NT2/D1 (cell line): ENCODE measurements at regions not wholly inside any gene's neighbourhood (a gene's known extent, or its start where the extent isn't known, plus 50 kb on each side); places are given as distances from the start of the nearest gene placed in this dataset.

ENCODE experiments used
- DNase-seq: peaks from one replicate; pipeline ENCODE4 v3.0.0-alpha.2; 2011; ENCODE audit warnings: low read depth, low spot score
- H3K27me3 ChIP-seq: 2 replicates; pipeline ENCODE4 v1.6.0; 2011; ENCODE audit warnings: mild to moderate bottlenecking; ENCODE audit not compliant: insufficient read length, insufficient read depth
- H3K36me3 ChIP-seq: 2 replicates; pipeline ENCODE4 v1.6.1; 2011; ENCODE audit warnings: mild to moderate bottlenecking, low read length, mixed read lengths; ENCODE audit not compliant: insufficient read depth, insufficient read length
- H3K4me1 ChIP-seq: 2 replicates; pipeline ENCODE4 v1.5.1; 2011; ENCODE audit not compliant: insufficient read depth, insufficient read length
- H3K4me3 ChIP-seq: 2 replicates; pipeline ENCODE4 v1.5.1; 2011; ENCODE audit warnings: low read depth; ENCODE audit not compliant: insufficient read length
- H3K9ac ChIP-seq: 2 replicates; pipeline ENCODE4 v1.6.0; 2011; ENCODE audit warnings: low read depth; ENCODE audit not compliant: insufficient read length
- H3K9me3 ChIP-seq: 2 replicates; pipeline ENCODE4 v1.5.1; 2011; ENCODE audit warnings: mild to moderate bottlenecking, low read length; ENCODE audit not compliant: insufficient read depth
- SUZ12 ChIP-seq: IDR thresholded peaks from 2 replicates; pipeline ENCODE4 v1.6.1; 2011; ENCODE audit not compliant: insufficient read length, insufficient read depth; ENCODE audit errors: extremely low read depth
- YY1 ChIP-seq: IDR thresholded peaks from 2 replicates; pipeline ENCODE4 v1.6.1; 2011; ENCODE audit not compliant: insufficient read length, insufficient read depth
- ZNF274 ChIP-seq: IDR thresholded peaks from 2 replicates; pipeline ENCODE4 v1.6.1; 2011; ENCODE audit warnings: mild to moderate bottlenecking, low read depth, low read length

DNA sequence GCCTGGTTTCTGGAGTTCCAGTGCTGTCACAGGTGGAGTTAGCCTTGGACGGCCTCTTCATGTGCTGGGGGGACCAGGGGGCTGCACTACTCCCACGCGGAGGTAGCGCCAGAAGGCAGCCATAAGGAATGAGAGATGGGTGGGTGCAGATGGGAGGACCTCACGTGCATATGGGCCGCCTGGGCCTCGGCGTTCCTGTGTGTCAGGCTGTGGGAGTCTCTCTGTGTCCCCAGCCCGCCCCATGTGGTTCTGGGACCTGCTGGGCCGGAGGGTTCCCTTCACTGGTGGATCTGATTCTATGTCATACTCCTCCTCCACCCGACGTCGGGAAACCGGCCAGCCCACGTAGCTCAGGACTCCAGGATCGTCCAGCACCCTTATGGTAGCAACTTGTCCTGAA is 149.0 kb upstream of the SOX1 start:
- peaks cover 4% of the 10 kb centered on the region for H3K4me1 ChIP-seq
- TF ChIP-seq ZNF274: no peak
- TF ChIP-seq YY1: no peak
- TF ChIP-seq SUZ12: no peak
- no peaks in the 10 kb centered on the region for H3K27me3 ChIP-seq
- no peaks in the 10 kb centered on the region for H3K9me3 ChIP-seq
- DNase-seq: no peak
- no peaks in the 10 kb centered on the region for H3K36me3 ChIP-seq
- H3K4me3 ChIP-seq: no peak overlapping the region
- H3K9ac ChIP-seq: no peak overlapping the region

DNA sequence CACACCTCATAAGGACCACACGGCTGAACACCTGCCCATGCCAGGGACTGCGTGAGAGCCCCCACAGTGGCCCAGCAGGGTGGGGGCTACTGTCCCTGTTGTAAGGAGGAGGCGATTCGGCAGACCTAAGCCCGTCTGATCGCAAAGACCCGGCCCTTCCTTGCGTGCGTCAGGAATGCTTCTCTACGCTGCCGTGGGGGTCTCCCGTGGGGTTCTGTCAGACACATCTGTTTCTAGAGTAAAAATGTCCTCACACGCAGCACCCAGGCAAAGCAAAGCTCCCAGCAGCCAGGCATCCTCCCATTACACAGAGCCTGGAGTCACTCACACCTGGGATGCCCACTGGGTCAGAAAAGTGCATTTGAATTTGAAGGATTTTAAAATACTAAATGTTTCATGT is 147.7 kb upstream of the SOX1 start:
- no peaks in the 10 kb centered on the region for H3K9me3 ChIP-seq
- no peak overlapping the region for H3K4me3 ChIP-seq
- no peak overlapping the region for H3K9ac ChIP-seq
- H3K36me3 ChIP-seq: no peaks in the 10 kb centered on the region
- H3K4me1 ChIP-seq: no peaks in the 10 kb centered on the region
- H3K27me3 ChIP-seq: no peaks in the 10 kb centered on the region
- TF ChIP-seq SUZ12 (no peak), ZNF274 (no peak), YY1 (no peak)
- no peak for DNase-seq

DNA sequence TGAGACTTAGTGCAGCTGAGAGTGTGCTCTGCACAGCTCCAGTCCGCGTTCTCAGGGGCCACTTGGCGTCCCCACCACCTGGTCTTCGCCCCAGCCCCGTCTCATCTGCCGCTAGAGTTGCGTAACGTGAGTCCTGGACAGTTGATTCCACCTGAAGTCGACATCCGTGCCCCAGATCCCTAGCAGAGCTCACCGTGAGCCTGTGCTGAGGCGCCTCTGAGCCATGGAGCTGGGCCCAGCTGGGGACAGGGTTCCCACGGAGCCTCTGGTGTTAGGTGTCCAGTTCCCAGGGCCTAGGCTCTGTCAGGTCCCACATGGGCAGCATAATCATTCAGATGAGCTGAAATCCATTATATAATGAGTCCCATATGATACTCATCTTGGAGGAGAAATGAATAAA is 147.1 kb upstream of the SOX1 start:
- no peaks in the 10 kb centered on the region for H3K27me3 ChIP-seq
- no peak for DNase-seq
- no peak for TF ChIP-seq SUZ12
- TF ChIP-seq YY1: no peak
- TF ChIP-seq ZNF274: no peak
- no peak overlapping the region for H3K4me3 ChIP-seq
- no peaks in the 10 kb centered on the region for H3K36me3 ChIP-seq
- H3K9ac ChIP-seq: no peak overlapping the region
- H3K4me1 ChIP-seq: no peaks in the 10 kb centered on the region
- H3K9me3 ChIP-seq: no peaks in the 10 kb centered on the region

DNA sequence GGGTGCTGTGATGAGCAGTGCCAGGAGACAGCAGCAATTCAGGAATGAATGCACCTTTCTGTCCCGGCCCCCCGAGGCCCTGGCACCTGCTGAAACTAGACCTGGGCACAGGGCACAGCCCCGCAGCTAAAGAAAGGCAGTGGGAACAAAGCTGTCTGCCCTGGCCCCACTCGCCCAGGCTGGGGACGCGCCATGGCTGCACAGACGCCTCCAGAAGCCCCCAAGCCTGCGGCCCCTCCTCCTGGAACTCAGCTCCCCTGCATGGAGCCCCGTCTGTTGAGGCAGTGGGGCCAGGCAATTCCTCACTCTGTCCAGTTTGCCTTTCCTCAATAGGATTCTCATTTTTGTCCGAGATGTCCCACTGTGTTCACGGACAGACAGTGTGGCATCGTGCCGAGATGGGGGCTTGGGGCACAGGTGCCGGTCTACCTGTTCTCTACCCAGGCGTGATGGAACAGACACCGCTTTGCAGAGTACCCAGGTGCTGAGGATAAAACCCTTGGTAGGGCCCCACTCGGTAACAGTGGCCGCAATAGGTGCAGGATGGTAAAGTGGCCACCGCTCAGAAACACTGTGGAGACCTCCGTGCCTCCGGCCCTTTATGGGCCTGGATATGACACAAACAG is 146.5 kb upstream of the SOX1 start:
- Histone ChIP-seq H3K4me3 (no peak overlapping the region), H3K4me1 (no peaks in the 10 kb centered on the region), H3K9me3 (no peaks in the 10 kb centered on the region), H3K9ac (no peak overlapping the region), H3K36me3 (no peaks in the 10 kb centered on the region), H3K27me3 (no peaks in the 10 kb centered on the region)
- TF ChIP-seq ZNF274 (no peak), YY1 (no peak), SUZ12 (no peak)
- DNase-seq: no peak

DNA sequence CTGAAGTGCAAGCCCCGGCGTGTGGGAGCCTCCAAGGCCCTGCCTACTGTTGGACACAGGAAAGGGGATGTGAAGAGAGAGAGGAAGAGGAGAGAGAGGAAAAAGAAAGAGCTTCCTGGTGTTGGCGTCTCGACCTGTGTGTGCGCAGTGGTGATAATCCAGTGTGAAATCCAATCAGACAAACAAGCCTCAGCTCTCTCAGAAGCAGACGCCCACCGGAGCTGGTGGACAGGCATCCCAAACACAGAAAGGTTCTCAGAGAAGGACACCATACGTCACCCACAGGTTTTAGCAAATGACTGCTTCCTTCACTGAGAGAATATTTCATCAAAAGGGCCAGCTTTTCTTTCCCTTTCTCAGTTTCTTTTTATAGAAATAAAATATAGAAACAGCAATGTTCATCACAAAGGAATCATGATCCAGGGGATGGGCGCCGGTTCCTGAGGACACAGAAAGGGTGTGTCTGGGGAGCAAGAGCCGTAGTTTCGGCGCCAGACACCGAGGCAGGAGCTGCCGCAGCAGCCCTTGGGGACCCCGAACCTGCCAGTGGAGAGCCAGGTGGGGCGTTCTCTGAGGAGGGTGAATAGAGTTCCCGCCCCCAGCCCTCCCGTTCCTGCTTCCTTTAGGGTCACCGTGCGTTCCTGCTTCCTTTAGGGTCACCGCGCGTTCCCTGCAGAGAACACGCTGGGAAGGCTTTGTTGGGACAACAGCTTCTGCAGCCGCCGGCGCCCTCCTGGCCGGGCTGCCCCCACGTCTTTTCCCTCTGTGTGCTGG is 145.8 kb upstream of the SOX1 start:
- no peak for DNase-seq
- no peaks in the 10 kb centered on the region for H3K27me3 ChIP-seq

DNA sequence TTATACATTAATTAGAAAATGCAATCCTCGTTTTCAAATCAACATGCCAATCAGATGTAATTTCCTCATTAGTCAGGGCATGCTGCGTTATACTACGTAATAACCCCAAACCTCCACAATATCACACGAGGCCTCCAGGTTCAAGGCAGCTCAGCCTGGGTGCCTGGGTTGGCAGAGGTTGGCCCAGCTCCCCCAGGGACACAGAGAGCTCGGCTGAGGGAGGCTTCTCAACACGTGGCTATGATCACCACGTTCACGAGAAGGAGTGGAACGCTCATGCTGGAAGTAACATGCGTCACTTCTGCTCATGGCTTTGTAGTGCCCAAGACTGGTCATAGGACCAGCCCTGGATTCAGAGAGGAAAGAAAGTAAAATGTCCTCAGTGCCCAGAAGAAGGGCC is 144.9 kb upstream of the SOX1 start:
- DNase-seq: no peak
- TF ChIP-seq YY1 (no peak), SUZ12 (no peak), ZNF274 (no peak)
- Histone ChIP-seq H3K36me3 (no peaks in the 10 kb centered on the region), H3K4me1 (no peaks in the 10 kb centered on the region), H3K4me3 (no peak overlapping the region), H3K27me3 (peaks cover 3% of the 10 kb centered on the region), H3K9me3 (no peaks in the 10 kb centered on the region), H3K9ac (no peak overlapping the region)

More for the DNA sequence above, 145.8 kb upstream of the SOX1 start:
- Histone ChIP-seq H3K9me3 (no peaks in the 10 kb centered on the region), H3K9ac (no peak overlapping the region), H3K4me1 (no peaks in the 10 kb centered on the region), H3K36me3 (no peaks in the 10 kb centered on the region), H3K4me3 (no peak overlapping the region)
- TF ChIP-seq SUZ12 (no peak), YY1 (no peak), ZNF274 (no peak)

DNA sequence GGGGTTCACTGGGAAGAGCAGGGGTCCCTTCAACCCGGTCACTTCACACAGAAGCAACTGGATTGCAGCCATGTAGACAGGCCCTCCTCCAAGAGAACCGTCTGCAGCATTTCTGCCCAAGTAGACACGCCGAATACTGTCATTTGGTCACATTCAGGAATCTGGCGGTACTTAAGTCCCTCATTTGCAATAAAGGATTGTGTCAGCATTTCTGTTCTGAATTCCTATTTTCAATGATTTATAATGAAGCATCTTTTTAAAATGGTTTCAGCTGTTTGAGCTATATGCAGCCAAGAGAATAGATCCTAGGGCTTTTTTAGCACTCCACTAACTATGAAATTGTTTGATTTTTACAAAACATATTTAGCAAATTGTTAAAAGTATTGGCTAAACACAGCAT is 143.5 kb upstream of the SOX1 start:
- TF ChIP-seq SUZ12 (no peak), YY1 (no peak), ZNF274 (no peak)

More for the DNA sequence above, 143.5 kb upstream of the SOX1 start:
- no peaks in the 10 kb centered on the region for H3K4me1 ChIP-seq
- peaks cover 3% of the 10 kb centered on the region for H3K27me3 ChIP-seq
- H3K9ac ChIP-seq: no peak overlapping the region
- no peaks in the 10 kb centered on the region for H3K9me3 ChIP-seq
- DNase-seq: no peak
- H3K36me3 ChIP-seq: no peaks in the 10 kb centered on the region
- no peak overlapping the region for H3K4me3 ChIP-seq
